Neural cell (in vitro differentiated cells): ENCODE measurements at regions not wholly inside any gene's neighbourhood (a gene's known extent, or its start where the extent isn't known, plus 50 kb on each side); places are given as distances from the start of the nearest gene placed in this dataset.

Experiments used
- EP300 ChIP-seq: fragments of 450-650 bp; conservative IDR thresholded peaks from 2 replicates; pipeline ENCODE4 v1.6.1; 2014; ENCODE audit warnings: antibody characterized with exemption, mild to moderate bottlenecking, moderate library complexity; ENCODE audit not compliant: poor library complexity, severe bottlenecking
- EZH2 ChIP-seq: fragments of 200-600, 300-800 bp; shearing (Covaris generic), sonication (generic); IDR thresholded peaks from 2 replicates; pipeline ENCODE4 v1.6.1; 2014; ENCODE audit warnings: antibody characterized with exemption, low read length, borderline replicate concordance, mild to moderate bottlenecking; ENCODE audit not compliant: insufficient read depth, poor library complexity, severe bottlenecking
- MXI1 ChIP-seq: fragments of 450-650 bp; conservative IDR thresholded peaks from 2 replicates; pipeline ENCODE4 v1.6.1; 2014; ENCODE audit warnings: antibody characterized with exemption, mild to moderate bottlenecking; ENCODE audit not compliant: poor library complexity, severe bottlenecking
- POLR2AphosphoS5 ChIP-seq: IDR thresholded peaks from 2 replicates; pipeline ENCODE4 v1.6.1; 2012
- TAF1 ChIP-seq: IDR thresholded peaks from 2 replicates; pipeline ENCODE4 v1.6.1; 2012; ENCODE audit warnings: low read depth
- TF ChIP-seq, protein P1 (sequence below): fragments of 450-650 bp; IDR thresholded peaks from 2 replicates; pipeline ENCODE4 v1.5.1; 2014; ENCODE audit warnings: antibody characterized with exemption, mild to moderate bottlenecking, moderate library complexity; ENCODE audit not compliant: poor library complexity, severe bottlenecking

- TF ChIP-seq EZH2 (no peak), POLR2AphosphoS5 (no peak), TAF1 (no peak), MXI1 (no peak), EP300 (no peak)
- TF ChIP-seq, protein P1, sequence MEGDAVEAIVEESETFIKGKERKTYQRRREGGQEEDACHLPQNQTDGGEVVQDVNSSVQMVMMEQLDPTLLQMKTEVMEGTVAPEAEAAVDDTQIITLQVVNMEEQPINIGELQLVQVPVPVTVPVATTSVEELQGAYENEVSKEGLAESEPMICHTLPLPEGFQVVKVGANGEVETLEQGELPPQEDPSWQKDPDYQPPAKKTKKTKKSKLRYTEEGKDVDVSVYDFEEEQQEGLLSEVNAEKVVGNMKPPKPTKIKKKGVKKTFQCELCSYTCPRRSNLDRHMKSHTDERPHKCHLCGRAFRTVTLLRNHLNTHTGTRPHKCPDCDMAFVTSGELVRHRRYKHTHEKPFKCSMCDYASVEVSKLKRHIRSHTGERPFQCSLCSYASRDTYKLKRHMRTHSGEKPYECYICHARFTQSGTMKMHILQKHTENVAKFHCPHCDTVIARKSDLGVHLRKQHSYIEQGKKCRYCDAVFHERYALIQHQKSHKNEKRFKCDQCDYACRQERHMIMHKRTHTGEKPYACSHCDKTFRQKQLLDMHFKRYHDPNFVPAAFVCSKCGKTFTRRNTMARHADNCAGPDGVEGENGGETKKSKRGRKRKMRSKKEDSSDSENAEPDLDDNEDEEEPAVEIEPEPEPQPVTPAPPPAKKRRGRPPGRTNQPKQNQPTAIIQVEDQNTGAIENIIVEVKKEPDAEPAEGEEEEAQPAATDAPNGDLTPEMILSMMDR = no peak
These were observed 161.7 kb upstream of the NUDT12 start for GRCh38 chr5:103724271-103724670.
